Mesendoderm (in vitro differentiated cells): ENCODE measurements at regions not wholly inside any gene's neighbourhood (a gene's known extent, or its start where the extent isn't known, plus 50 kb on each side); places are given as distances from the start of the nearest gene placed in this dataset.
"Not testable (repeated sequence)": the region's sequence is repeated elsewhere in the genome, so short reads cannot be mapped to it uniquely, and the experiment has no call there.

Experiments
- DNase-seq: peaks from one replicate; pipeline ENCODE4 v3.0.0; 2013
- H2AK5ac ChIP-seq: 2 replicates; pipeline ENCODE4 v1.6.1; 2013; ENCODE audit warnings: low read length, inconsistent platforms
- H2BK120ac ChIP-seq: 2 replicates; pipeline ENCODE4 v1.6.1; 2013; ENCODE audit warnings: low read depth, mild to moderate bottlenecking, low read length, moderate library complexity, mixed read lengths
- H2BK15ac ChIP-seq: replicated peaks from 2 replicates; pipeline ENCODE4 v1.6.1; 2013; ENCODE audit warnings: low read depth, mild to moderate bottlenecking, moderate library complexity
- H2BK5ac ChIP-seq: 2 replicates; pipeline ENCODE4 v1.6.1; 2013; ENCODE audit warnings: low read length, inconsistent platforms
- H3K18ac ChIP-seq: 2 replicates; pipeline ENCODE4 v1.6.1; 2013; ENCODE audit warnings: mild to moderate bottlenecking, low read length, mixed read lengths
- H3K23ac ChIP-seq: one replicate; pipeline ENCODE4 v1.6.1; 2013; ENCODE audit warnings: low read length
- H3K27ac ChIP-seq: 2 replicates; pipeline ENCODE4 v1.5.1; 2013; ENCODE audit warnings: low read depth, mild to moderate bottlenecking, inconsistent platforms, low read length, moderate library complexity
- H3K27me3 ChIP-seq: 2 replicates; pipeline ENCODE4 v1.6.1; 2013; ENCODE audit warnings: low read length, control low read depth, mild to moderate bottlenecking, inconsistent platforms; ENCODE audit not compliant: insufficient read depth, poor library complexity
- H3K36me3 ChIP-seq: 2 replicates; pipeline ENCODE4 v1.6.1; 2013; ENCODE audit warnings: low read length, inconsistent platforms; ENCODE audit not compliant: control insufficient read depth, insufficient read depth
- H3K4ac ChIP-seq: one replicate; pipeline ENCODE4 v1.6.1; 2013; ENCODE audit warnings: low read depth, mild to moderate bottlenecking, low read length, moderate library complexity
- H3K4me1 ChIP-seq: 2 replicates; pipeline ENCODE4 v1.6.1; 2013; ENCODE audit warnings: low read depth, low read length, inconsistent platforms; ENCODE audit not compliant: control insufficient read depth
- H3K4me2 ChIP-seq: 2 replicates; pipeline ENCODE4 v1.6.1; 2013; ENCODE audit warnings: low read length
- H3K4me3 ChIP-seq: 2 replicates; pipeline ENCODE4 v1.5.1; 2013; ENCODE audit warnings: mild to moderate bottlenecking, low read length
- H3K56ac ChIP-seq: one replicate; pipeline ENCODE4 v1.6.1; 2013; ENCODE audit warnings: low read length
- H3K79me1 ChIP-seq: 2 replicates; pipeline ENCODE4 v1.6.1; 2013; ENCODE audit warnings: low read length, inconsistent platforms
- H3K79me2 ChIP-seq: 2 replicates; pipeline ENCODE4 v1.6.1; 2013; ENCODE audit warnings: mild to moderate bottlenecking, low read length; ENCODE audit not compliant: control insufficient read depth, insufficient read depth
- H3K9ac ChIP-seq: 2 replicates; pipeline ENCODE4 v1.6.1; 2013; ENCODE audit warnings: low read length, inconsistent platforms
- H4K5ac ChIP-seq: one replicate; pipeline ENCODE4 v1.6.1; 2013; ENCODE audit warnings: low read length
- H4K8ac ChIP-seq: one replicate; pipeline ENCODE4 v1.6.1; 2013; ENCODE audit warnings: low read depth, mild to moderate bottlenecking, control low read depth, low read length, moderate library complexity
- WGBS: extraction: QIAGEN DNeasy Blood & Tissue Kit; methylation state at CpG from one replicate; pipeline ENCODE4 v1.1.7; 2013; ENCODE audit warnings: low lambda C conversion rate, missing lambda C conversion rate; ENCODE audit not compliant: insufficient coverage; ENCODE audit errors: extremely low coverage; 5-methylcytosine and 5-hydroxymethylcytosine counted together

DNA sequence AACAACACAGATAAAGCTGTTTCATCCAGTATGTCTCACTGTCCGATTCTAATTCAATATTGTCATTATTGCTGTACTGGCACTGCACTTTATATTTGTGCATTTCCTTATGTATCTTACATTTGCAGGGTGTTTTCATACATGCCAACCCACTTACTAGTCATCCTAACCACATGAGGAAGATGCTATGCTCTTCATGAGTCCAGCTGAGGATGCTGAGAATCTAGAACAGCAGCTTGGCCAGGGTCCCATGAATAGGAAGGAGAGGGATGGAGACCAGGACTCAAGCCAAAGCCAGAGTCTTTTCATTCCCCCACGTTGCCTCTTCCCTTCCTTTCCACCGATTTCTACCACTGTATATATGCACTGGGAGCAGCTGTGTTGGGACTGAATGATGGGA lies 292.8 kb upstream of the KLF4 start:
- H3K79me1 ChIP-seq = no peaks in the 10 kb centered on the region
- no peak overlapping the region for H3K18ac ChIP-seq
- H4K5ac ChIP-seq = no peak overlapping the region
- DNase-seq = no peak
- no peak overlapping the region for H3K27ac ChIP-seq
- no peaks in the 10 kb centered on the region for H3K4me1 ChIP-seq
- no peak overlapping the region for H2AK5ac ChIP-seq
- no peak overlapping the region for H2BK120ac ChIP-seq
- H3K23ac ChIP-seq = no peak overlapping the region
- WGBS = no CpG with 5 or more reads among the region's 3 CpGs
- H4K8ac ChIP-seq = no peak overlapping the region
- no peak overlapping the region for H2BK15ac ChIP-seq
- no peak overlapping the region for H3K4me2 ChIP-seq
- no peak overlapping the region for H3K4me3 ChIP-seq
- no peaks in the 10 kb centered on the region for H3K36me3 ChIP-seq
- no peak overlapping the region for H3K4ac ChIP-seq
- H3K9ac ChIP-seq = no peak overlapping the region
- H3K56ac ChIP-seq = no peak overlapping the region
- no peaks in the 10 kb centered on the region for H3K79me2 ChIP-seq
- H2BK5ac ChIP-seq = no peak overlapping the region
- H3K27me3 ChIP-seq = no peaks in the 10 kb centered on the region

DNA sequence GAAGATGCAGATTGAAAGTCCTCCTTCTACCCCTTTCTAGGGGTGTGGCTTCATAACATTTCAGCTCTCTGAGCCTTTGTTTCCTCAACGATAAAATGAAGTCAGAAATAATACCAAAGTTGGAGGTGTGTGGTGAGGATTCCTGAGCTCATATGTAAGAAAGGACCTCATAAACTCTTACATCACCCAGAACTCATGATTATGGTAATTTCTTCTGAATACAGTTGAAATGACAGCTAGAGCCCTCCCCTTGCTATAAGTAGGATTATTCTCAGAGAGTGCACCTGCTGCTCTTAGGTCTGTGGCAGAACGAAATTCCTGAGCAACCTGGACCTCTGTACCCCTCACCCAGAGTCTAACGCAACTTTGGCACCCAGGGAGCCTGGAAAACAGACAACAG lies 291.4 kb upstream of the KLF4 start:
- H3K27me3 ChIP-seq = no peaks in the 10 kb centered on the region
- no CpG with 5 or more reads among the region's 3 CpGs for WGBS

GRCh38 chr9:107779731-107780130 lies 290.2 kb upstream of the KLF4 start:
- Histone ChIP-seq H3K27ac (no peak overlapping the region), H3K4ac (no peak overlapping the region), H2AK5ac (no peak overlapping the region), H3K36me3 (no peaks in the 10 kb centered on the region), H3K18ac (no peak overlapping the region), H3K4me1 (no peaks in the 10 kb centered on the region), H3K79me1 (no peaks in the 10 kb centered on the region), H3K79me2 (no peaks in the 10 kb centered on the region), H3K9ac (no peak overlapping the region), H2BK120ac (no peak overlapping the region), H4K5ac (no peak overlapping the region), H3K4me2 (no peak overlapping the region), H2BK5ac (no peak overlapping the region), H3K56ac (no peak overlapping the region), H3K23ac (no peak overlapping the region), H2BK15ac (no peak overlapping the region), H3K4me3 (no peak overlapping the region), H4K8ac (no peak overlapping the region), H3K27me3 (no peaks in the 10 kb centered on the region)
- no peak for DNase-seq
- no CpG with 5 or more reads among the region's 3 CpGs for WGBS

More for the DNA sequence above, 291.4 kb upstream of the KLF4 start:
- H2AK5ac ChIP-seq = no peak overlapping the region
- no peak overlapping the region for H3K4ac ChIP-seq
- no peak overlapping the region for H4K5ac ChIP-seq
- H3K23ac ChIP-seq = no peak overlapping the region
- no peak overlapping the region for H2BK5ac ChIP-seq
- no peak overlapping the region for H3K56ac ChIP-seq
- no peak overlapping the region for H2BK15ac ChIP-seq
- no peaks in the 10 kb centered on the region for H3K36me3 ChIP-seq
- no peaks in the 10 kb centered on the region for H3K4me1 ChIP-seq
- no peak overlapping the region for H2BK120ac ChIP-seq
- H3K4me2 ChIP-seq = no peak overlapping the region
- no peak overlapping the region for H3K18ac ChIP-seq
- H3K4me3 ChIP-seq = no peak overlapping the region
- H3K27ac ChIP-seq = no peak overlapping the region
- H3K9ac ChIP-seq = no peak overlapping the region
- no peaks in the 10 kb centered on the region for H3K79me2 ChIP-seq
- no peak for DNase-seq
- H4K8ac ChIP-seq = no peak overlapping the region
- H3K79me1 ChIP-seq = no peaks in the 10 kb centered on the region

GRCh38 chr9:107778661-107779060 lies 289.1 kb upstream of the KLF4 start:
- Histone ChIP-seq H3K36me3 (no peaks in the 10 kb centered on the region), H3K27me3 (no peaks in the 10 kb centered on the region), H3K18ac (no peak overlapping the region), H3K4me1 (no peaks in the 10 kb centered on the region), H2BK15ac (no peak overlapping the region), H3K4me3 (no peak overlapping the region), H3K79me1 (no peaks in the 10 kb centered on the region), H2AK5ac (no peak overlapping the region), H3K79me2 (no peaks in the 10 kb centered on the region), H4K5ac (no peak overlapping the region), H3K23ac (no peak overlapping the region), H3K4ac (no peak overlapping the region), H3K9ac (no peak overlapping the region), H4K8ac (no peak overlapping the region), H3K27ac (no peak overlapping the region), H2BK120ac (no peak overlapping the region), H3K4me2 (no peak overlapping the region), H3K56ac (no peak overlapping the region), H2BK5ac (no peak overlapping the region)
- WGBS = no CpG with 5 or more reads among the region's 1 CpG
- DNase-seq = no peak

- H3K4me2 ChIP-seq, H3K9ac ChIP-seq, H2BK15ac ChIP-seq, H4K5ac ChIP-seq, H3K79me2 ChIP-seq, H3K27ac ChIP-seq, H3K4me3 ChIP-seq, H3K36me3 ChIP-seq, H3K27me3 ChIP-seq, H3K79me1 ChIP-seq, H2BK5ac ChIP-seq, DNase-seq, H3K18ac ChIP-seq, H3K4ac ChIP-seq, H3K23ac ChIP-seq, H4K8ac ChIP-seq, H2BK120ac ChIP-seq, H2AK5ac ChIP-seq, H3K4me1 ChIP-seq, H3K56ac ChIP-seq: not testable (repeated sequence)
- no CpG with 5 or more reads among the region's 2 CpGs for WGBS
These were observed 284.5 kb upstream of the KLF4 start for GRCh38 chr9:107774099-107774498.

- H2BK5ac ChIP-seq = no peak overlapping the region
- no peak overlapping the region for H3K18ac ChIP-seq
- no peak overlapping the region for H2BK15ac ChIP-seq
- H4K8ac ChIP-seq = no peak overlapping the region
- H3K4ac ChIP-seq = no peak overlapping the region
- no peak for DNase-seq
- H3K27me3 ChIP-seq = no peaks in the 10 kb centered on the region
- H4K5ac ChIP-seq = no peak overlapping the region
- no peak overlapping the region for H3K56ac ChIP-seq
- no peaks in the 10 kb centered on the region for H3K36me3 ChIP-seq
- WGBS = no CpG with 5 or more reads among the region's 3 CpGs
- no peak overlapping the region for H2BK120ac ChIP-seq
- no peak overlapping the region for H3K23ac ChIP-seq
- no peak overlapping the region for H3K4me3 ChIP-seq
- H3K9ac ChIP-seq = no peak overlapping the region
- no peak overlapping the region for H3K27ac ChIP-seq
- H3K4me1 ChIP-seq = no peaks in the 10 kb centered on the region
- no peaks in the 10 kb centered on the region for H3K79me2 ChIP-seq
- no peak overlapping the region for H3K4me2 ChIP-seq
- no peaks in the 10 kb centered on the region for H3K79me1 ChIP-seq
- no peak overlapping the region for H2AK5ac ChIP-seq
These were observed 283.4 kb upstream of the KLF4 start for GRCh38 chr9:107772988-107773387.
